RPMI8226 (cell line): ENCODE measurements at regions not wholly inside any gene's neighbourhood (a gene's known extent, or its start where the extent isn't known, plus 50 kb on each side); places are given as distances from the start of the nearest gene placed in this dataset.
"Not testable (repeated sequence)": the region's sequence is repeated elsewhere in the genome, so short reads cannot be mapped to it uniquely, and the experiment has no call there.

Source experiments
- DNase-seq: peaks from one replicate; pipeline ENCODE4 v3.0.0-alpha.2; 2015

GRCh38 chr11:134943544-134943943 lies 531.5 kb upstream of the B3GAT1 start:
- no peak for DNase-seq

- DNase-seq, result no peak
Observed at GRCh38 chr11:134942681-134943080, 530.6 kb upstream of the B3GAT1 start.

GRCh38 chr11:134941936-134942600 lies 530.0 kb upstream of the B3GAT1 start:
- peak; percentile 6 for DNase-seq

- DNase-seq, result no peak
Observed at GRCh38 chr11:134941326-134941725, 529.3 kb upstream of the B3GAT1 start.

GRCh38 chr11:134940441-134941126 lies 528.5 kb upstream of the B3GAT1 start:
- no peak for DNase-seq

GRCh38 chr11:134939905-134940304 lies 527.9 kb upstream of the B3GAT1 start:
- no peak for DNase-seq

GRCh38 chr11:134939031-134939430 lies 527.0 kb upstream of the B3GAT1 start:
- DNase-seq, result no peak

- DNase-seq, result no peak
Observed at GRCh38 chr11:134938212-134938611, 526.2 kb upstream of the B3GAT1 start.

GRCh38 chr11:134937193-134937592 lies 525.2 kb upstream of the B3GAT1 start:
- DNase-seq, result not testable (repeated sequence)

- DNase-seq, result no peak
Observed at GRCh38 chr11:134932761-134933160, 520.7 kb upstream of the B3GAT1 start.

- DNase-seq, result no peak
Observed at GRCh38 chr11:134925432-134925831, 513.4 kb upstream of the B3GAT1 start.

- no peak for DNase-seq
Observed at GRCh38 chr11:134923441-134923840, 511.4 kb upstream of the B3GAT1 start.

- DNase-seq, result no peak
Observed at GRCh38 chr11:134921938-134922337, 509.9 kb upstream of the B3GAT1 start.

GRCh38 chr11:134920851-134921608 lies 509.0 kb upstream of the B3GAT1 start:
- no peak for DNase-seq

GRCh38 chr11:134916421-134917213 lies 504.6 kb upstream of the B3GAT1 start:
- DNase-seq, result no peak

GRCh38 chr11:134915881-134916280 lies 503.8 kb upstream of the B3GAT1 start:
- no peak for DNase-seq

GRCh38 chr11:134915212-134915611 lies 503.2 kb upstream of the B3GAT1 start:
- no peak for DNase-seq

- no peak for DNase-seq
Observed at GRCh38 chr11:134913999-134914590, 502.1 kb upstream of the B3GAT1 start.

- no peak for DNase-seq
Observed at GRCh38 chr11:134913391-134913790, 501.3 kb upstream of the B3GAT1 start.

- no peak for DNase-seq
Observed at GRCh38 chr11:134911514-134912180, 499.6 kb upstream of the B3GAT1 start.

GRCh38 chr11:134908583-134908982 lies 496.5 kb upstream of the B3GAT1 start:
- no peak for DNase-seq

GRCh38 chr11:134907636-134908035 lies 495.6 kb upstream of the B3GAT1 start:
- no peak for DNase-seq
